ENCODE measurements at regions not wholly inside any gene's neighbourhood (a gene's known extent, or its start where the extent isn't known, plus 50 kb on each side); places are given as distances from the start of the nearest gene placed in this dataset.

DNA sequence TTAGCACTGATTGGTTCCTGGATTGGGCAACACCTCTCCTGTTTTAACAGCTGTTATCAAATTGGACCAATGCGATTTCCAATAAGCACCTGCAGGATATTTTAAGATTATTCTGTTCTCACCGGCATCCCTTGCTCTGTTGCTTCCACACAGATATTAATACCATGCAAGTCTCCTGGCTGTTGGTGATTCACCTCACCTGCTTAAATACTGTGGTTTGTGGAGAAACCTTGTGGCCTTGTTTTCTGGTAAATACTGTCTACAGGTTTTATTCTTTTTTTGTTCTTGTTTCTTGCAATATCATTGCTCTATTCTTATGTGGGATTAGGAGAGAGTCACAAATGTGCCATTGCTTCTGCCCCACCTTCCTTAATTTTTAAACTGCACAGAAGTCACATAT is 448.1 kb upstream of the NXPH2 start:
- Histone ChIP-seq H3K27ac (no peak overlapping the region), H3K4me3 (no peak overlapping the region), H3K27me3 (no peaks in the 10 kb centered on the region), H3K9me3 (no peaks in the 10 kb centered on the region), H3K4me1 (no peaks in the 10 kb centered on the region), H3K36me3 (no peaks in the 10 kb centered on the region)
- FAIRE-seq (no peak), ATAC-seq (no peak), DNase-seq (no peak)
- WGBS, 2 donors: 83 to 86% methylated on average over 2 of the region's 2 CpGs
- intact Hi-C loops (cut with DNase I): no loop called here
- TF ChIP-seq, protein P1, sequence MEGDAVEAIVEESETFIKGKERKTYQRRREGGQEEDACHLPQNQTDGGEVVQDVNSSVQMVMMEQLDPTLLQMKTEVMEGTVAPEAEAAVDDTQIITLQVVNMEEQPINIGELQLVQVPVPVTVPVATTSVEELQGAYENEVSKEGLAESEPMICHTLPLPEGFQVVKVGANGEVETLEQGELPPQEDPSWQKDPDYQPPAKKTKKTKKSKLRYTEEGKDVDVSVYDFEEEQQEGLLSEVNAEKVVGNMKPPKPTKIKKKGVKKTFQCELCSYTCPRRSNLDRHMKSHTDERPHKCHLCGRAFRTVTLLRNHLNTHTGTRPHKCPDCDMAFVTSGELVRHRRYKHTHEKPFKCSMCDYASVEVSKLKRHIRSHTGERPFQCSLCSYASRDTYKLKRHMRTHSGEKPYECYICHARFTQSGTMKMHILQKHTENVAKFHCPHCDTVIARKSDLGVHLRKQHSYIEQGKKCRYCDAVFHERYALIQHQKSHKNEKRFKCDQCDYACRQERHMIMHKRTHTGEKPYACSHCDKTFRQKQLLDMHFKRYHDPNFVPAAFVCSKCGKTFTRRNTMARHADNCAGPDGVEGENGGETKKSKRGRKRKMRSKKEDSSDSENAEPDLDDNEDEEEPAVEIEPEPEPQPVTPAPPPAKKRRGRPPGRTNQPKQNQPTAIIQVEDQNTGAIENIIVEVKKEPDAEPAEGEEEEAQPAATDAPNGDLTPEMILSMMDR (IDR thresholded peaks at IDR 0.05): no peak

DNA sequence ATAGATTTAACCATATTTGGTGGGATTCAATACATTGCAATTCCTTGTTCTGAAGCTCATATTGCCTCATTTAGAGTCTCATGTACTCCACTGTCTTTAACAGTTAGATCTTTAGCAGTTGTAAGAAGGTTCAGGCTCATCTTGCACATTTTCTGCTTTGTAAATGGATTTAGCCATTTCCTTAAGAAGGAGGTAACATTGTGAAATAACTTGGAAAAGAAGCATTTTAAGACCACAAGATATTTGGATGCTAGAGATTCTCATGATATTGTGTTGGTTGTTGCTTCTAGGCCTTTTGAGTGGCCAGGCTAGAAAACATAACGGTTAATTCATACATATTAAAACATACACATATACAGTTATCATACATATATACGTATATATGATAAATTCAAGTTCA is 445.8 kb upstream of the NXPH2 start:
- no peak overlapping the region for H3K27ac ChIP-seq
- TF ChIP-seq, protein P1 (IDR thresholded peaks at IDR 0.05): no peak
- no peak overlapping the region for H3K4me3 ChIP-seq
- H3K4me1 ChIP-seq: no peaks in the 10 kb centered on the region
- intact Hi-C loops (cut with DNase I): no loop called here
- WGBS, 2 donors: 60 to 68% methylated on average over 2 of the region's 2 CpGs
- ATAC-seq (no peak), FAIRE-seq (no peak), DNase-seq (no peak)
- no peaks in the 10 kb centered on the region for H3K9me3 ChIP-seq
- no peaks in the 10 kb centered on the region for H3K27me3 ChIP-seq
- no peaks in the 10 kb centered on the region for H3K36me3 ChIP-seq

DNA sequence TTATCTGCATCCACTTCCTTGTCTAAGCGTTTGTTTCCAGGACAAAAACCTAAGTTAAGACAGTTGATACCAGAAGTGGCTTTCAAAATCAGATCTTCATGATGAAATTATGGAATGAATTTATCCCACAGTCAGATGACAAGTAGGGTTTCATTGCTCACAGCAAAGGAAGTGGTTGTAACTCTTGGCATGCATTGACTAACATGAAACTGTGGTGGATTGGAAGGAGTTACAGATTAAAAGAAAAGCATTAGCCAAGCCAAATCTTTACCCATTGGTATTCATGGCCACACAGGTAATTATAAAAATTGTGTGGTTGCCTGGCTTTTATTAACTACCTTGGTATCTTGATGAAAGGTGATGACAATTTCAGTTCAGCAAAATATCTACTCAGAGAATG is 438.0 kb upstream of the NXPH2 start:
- ATAC-seq (no peak), DNase-seq (no peak), FAIRE-seq (no peak)
- TF ChIP-seq, protein P1 (IDR thresholded peaks at IDR 0.05): no peak
- Histone ChIP-seq H3K36me3 (no peaks in the 10 kb centered on the region), H3K27me3 (no peaks in the 10 kb centered on the region), H3K27ac (no peak overlapping the region), H3K4me1 (no peaks in the 10 kb centered on the region), H3K9me3 (no peaks in the 10 kb centered on the region), H3K4me3 (no peak overlapping the region)
- 69 to 80% methylated on average over 1 of the region's 1 CpG for WGBS, 2 donors
- intact Hi-C loops (cut with DNase I): no loop called here

DNA sequence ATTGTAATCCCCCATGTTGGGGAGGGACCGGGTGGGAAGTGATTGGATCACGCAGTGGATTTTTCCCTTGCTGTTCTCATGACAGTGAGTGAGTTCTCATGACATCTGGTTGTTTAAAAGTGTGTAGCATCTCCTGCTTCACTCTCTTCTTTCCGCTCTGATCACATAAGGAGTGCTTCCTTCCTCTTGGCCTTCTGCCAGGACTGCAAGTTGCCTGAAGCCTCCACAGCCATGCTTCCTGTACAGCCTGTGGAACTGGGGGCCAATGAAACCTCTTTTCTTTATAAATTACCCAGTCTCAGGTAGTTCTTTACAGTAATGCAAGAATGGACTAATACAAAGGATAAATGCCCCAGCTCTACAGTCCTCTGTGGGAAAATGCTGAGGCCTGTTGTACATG is 437.5 kb upstream of the NXPH2 start:
- ATAC-seq (no peak), FAIRE-seq (no peak), DNase-seq (no peak)
- Histone ChIP-seq H3K27ac (no peak overlapping the region), H3K36me3 (no peaks in the 10 kb centered on the region), H3K9me3 (no peaks in the 10 kb centered on the region), H3K4me3 (no peak overlapping the region), H3K27me3 (no peaks in the 10 kb centered on the region), H3K4me1 (no peaks in the 10 kb centered on the region)
- intact Hi-C loops (cut with DNase I): no loop called here
- 75 to 85% methylated on average over 3 of the region's 3 CpGs for WGBS, 2 donors
- TF ChIP-seq, protein P1 (IDR thresholded peaks at IDR 0.05): no peak

DNA sequence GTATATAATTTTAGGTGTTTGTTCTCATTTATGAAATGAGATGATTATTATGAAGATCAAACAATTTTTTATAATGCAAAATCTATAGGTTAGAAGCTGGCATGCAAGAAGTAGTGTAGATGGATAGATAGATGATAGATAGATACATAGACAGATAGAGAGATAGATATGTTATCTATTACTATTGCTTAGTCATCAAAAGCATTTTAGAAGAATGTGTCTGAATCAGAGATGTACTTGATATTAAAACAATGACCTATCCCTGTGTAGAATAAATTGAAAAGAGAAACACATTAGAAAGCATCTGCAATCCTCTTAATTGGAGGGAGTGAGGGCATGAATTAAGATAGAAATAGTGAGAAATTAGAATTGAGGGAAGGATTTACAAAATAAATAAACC is 436.2 kb upstream of the NXPH2 start:
- intact Hi-C loops (cut with DNase I): no loop called here
- H3K27ac ChIP-seq: no peak overlapping the region
- no peaks in the 10 kb centered on the region for H3K36me3 ChIP-seq
- no peaks in the 10 kb centered on the region for H3K4me1 ChIP-seq
- FAIRE-seq (no peak), ATAC-seq (no peak), DNase-seq (no peak)
- H3K9me3 ChIP-seq: no peaks in the 10 kb centered on the region
- H3K4me3 ChIP-seq: no peak overlapping the region
- H3K27me3 ChIP-seq: no peaks in the 10 kb centered on the region
- TF ChIP-seq, protein P1 (IDR thresholded peaks at IDR 0.05): no peak

Data from pancreas (tissue), 10 donors.